ENCODE measurements at regions not wholly inside any gene's neighbourhood (a gene's known extent, or its start where the extent isn't known, plus 50 kb on each side); places are given as distances from the start of the nearest gene placed in this dataset.
"Not testable (repeated sequence)": the region's sequence is repeated elsewhere in the genome, so short reads cannot be mapped to it uniquely, and the experiment has no call there.

DNA sequence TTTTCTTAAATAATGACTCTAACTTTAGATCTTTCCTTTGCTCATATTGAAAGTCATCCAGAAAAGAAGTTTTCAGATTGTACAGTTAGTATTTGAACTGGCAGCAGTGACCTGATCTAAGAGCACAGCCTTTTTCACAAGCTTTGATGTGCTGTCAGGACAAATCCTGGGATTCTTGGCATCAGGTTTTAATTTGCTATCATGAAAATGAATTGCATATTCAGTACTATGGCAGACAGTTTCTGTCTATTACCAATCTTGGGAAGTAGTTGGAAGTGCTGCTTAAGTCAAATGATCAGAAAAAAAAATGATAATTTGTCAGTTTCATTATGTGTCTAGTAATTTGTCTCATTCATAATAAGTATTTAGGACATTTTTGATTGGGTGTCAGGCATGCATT is 925.6 kb upstream of the ARRDC3 start:
- no peaks in the 10 kb centered on the region for H3K79me2 ChIP-seq (ENCODE audit: control insufficient read depth, low read length)
- H4K20me1 ChIP-seq (ENCODE audit: control insufficient read depth, insufficient read depth, low read depth, low read length), result no peaks in the 10 kb centered on the region
- H3K4me1 ChIP-seq (ENCODE audit: control insufficient read depth, low read length), result no peaks in the 10 kb centered on the region
- H3K4me3 ChIP-seq (ENCODE audit: low read length), result no peak overlapping the region
- no peaks in the 10 kb centered on the region for H3K36me3 ChIP-seq (ENCODE audit: control insufficient read depth, low read length)
- no peaks in the 10 kb centered on the region for H3K9me3 ChIP-seq (ENCODE audit: control insufficient read depth, insufficient read depth, low read length)
- H3F3A ChIP-seq (ENCODE audit: control insufficient read depth, insufficient read depth), result no peaks in the 10 kb centered on the region
- no peaks in the 10 kb centered on the region for H3K27me3 ChIP-seq (ENCODE audit: control insufficient read depth, low read length)
- H3K27ac ChIP-seq (ENCODE audit: low read depth, low read length), result no peak overlapping the region
- H3K9me2 ChIP-seq (replicated peaks; ENCODE audit: control insufficient read depth, low read length), result no peaks in the 10 kb centered on the region
- H3K4me2 ChIP-seq (ENCODE audit: low read length), result no peak overlapping the region
- no peak for TF ChIP-seq EZH2phosphoT487 (IDR thresholded peaks at IDR 0.05; ENCODE audit: borderline replicate concordance, low read length)
- TF ChIP-seq, protein P1, sequence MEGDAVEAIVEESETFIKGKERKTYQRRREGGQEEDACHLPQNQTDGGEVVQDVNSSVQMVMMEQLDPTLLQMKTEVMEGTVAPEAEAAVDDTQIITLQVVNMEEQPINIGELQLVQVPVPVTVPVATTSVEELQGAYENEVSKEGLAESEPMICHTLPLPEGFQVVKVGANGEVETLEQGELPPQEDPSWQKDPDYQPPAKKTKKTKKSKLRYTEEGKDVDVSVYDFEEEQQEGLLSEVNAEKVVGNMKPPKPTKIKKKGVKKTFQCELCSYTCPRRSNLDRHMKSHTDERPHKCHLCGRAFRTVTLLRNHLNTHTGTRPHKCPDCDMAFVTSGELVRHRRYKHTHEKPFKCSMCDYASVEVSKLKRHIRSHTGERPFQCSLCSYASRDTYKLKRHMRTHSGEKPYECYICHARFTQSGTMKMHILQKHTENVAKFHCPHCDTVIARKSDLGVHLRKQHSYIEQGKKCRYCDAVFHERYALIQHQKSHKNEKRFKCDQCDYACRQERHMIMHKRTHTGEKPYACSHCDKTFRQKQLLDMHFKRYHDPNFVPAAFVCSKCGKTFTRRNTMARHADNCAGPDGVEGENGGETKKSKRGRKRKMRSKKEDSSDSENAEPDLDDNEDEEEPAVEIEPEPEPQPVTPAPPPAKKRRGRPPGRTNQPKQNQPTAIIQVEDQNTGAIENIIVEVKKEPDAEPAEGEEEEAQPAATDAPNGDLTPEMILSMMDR (IDR thresholded peaks at IDR 0.05; ENCODE audit: low read depth, low read length, poor library complexity, severe bottlenecking), result no peak

DNA sequence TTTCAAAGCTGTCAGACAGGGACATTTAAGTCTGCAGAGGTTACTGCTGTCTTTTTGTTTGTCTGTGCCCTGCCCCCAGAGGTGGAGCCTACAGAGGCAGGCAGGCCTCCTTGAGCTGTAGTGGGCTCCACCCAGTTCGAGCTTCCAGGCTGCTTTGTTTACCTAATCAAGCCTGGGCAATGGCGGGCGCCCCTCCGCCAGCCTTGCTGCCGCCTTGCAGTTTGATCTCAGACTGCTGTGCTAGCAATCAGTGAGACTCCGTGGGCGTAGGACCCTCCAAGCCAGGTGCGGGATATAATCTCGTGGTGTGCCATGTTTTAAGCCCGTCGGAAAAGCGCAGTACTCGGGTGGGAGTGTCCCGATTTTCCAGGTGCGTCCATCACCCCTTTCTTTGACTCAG is 919.2 kb upstream of the ARRDC3 start:
- not testable (repeated sequence) for H3K36me3 ChIP-seq (ENCODE audit: control insufficient read depth, low read length); H3K4me3 ChIP-seq (ENCODE audit: low read length); H3K9me2 ChIP-seq (replicated peaks; ENCODE audit: control insufficient read depth, low read length); H4K20me1 ChIP-seq (ENCODE audit: control insufficient read depth, insufficient read depth, low read depth, low read length); H3K27ac ChIP-seq (ENCODE audit: low read depth, low read length); H3K27me3 ChIP-seq (ENCODE audit: control insufficient read depth, low read length); H3K79me2 ChIP-seq (ENCODE audit: control insufficient read depth, low read length); H3K4me2 ChIP-seq (ENCODE audit: low read length); H3F3A ChIP-seq (ENCODE audit: control insufficient read depth, insufficient read depth); H3K4me1 ChIP-seq (ENCODE audit: control insufficient read depth, low read length); H3K9me3 ChIP-seq (ENCODE audit: control insufficient read depth, insufficient read depth, low read length)

DNA sequence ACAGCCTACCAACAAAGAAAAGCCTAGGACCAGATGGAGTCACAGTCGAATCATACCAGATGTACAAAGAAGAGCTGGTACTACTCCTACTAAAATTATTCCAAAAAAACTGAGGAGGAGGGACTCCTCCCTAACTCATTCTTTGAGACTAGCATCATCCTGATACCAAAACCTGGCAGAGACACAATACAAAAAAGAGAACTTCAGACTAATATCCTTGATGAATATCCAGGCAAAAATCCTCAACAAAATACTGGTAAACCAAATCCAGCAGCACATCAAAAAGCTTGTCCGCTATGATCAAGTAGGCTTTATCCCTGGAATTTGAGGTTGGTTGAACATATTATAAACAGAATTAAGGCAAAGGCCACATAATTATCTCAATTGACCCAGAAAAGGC is 900.4 kb upstream of the ARRDC3 start:
- no peak overlapping the region for H3K4me2 ChIP-seq (ENCODE audit: low read length)
- no peaks in the 10 kb centered on the region for H3F3A ChIP-seq (ENCODE audit: control insufficient read depth, insufficient read depth)
- H3K36me3 ChIP-seq (ENCODE audit: control insufficient read depth, low read length), result no peaks in the 10 kb centered on the region
- no peaks in the 10 kb centered on the region for H3K79me2 ChIP-seq (ENCODE audit: control insufficient read depth, low read length)
- H3K4me3 ChIP-seq (ENCODE audit: low read length), result no peak overlapping the region
- H3K27me3 ChIP-seq (ENCODE audit: control insufficient read depth, low read length), result no peaks in the 10 kb centered on the region
- no peaks in the 10 kb centered on the region; the same call in 1 of the 2 replicates for H3K9me3 ChIP-seq (ENCODE audit: control insufficient read depth, insufficient read depth, low read length)
- H3K4me1 ChIP-seq (ENCODE audit: control insufficient read depth, low read length), result no peaks in the 10 kb centered on the region
- no peak overlapping the region for H3K27ac ChIP-seq (ENCODE audit: low read depth, low read length)
- no peaks in the 10 kb centered on the region for H4K20me1 ChIP-seq (ENCODE audit: control insufficient read depth, insufficient read depth, low read depth, low read length)
- TF ChIP-seq, protein P1 (IDR thresholded peaks at IDR 0.05; ENCODE audit: low read depth, low read length, poor library complexity, severe bottlenecking), result no peak
- no peak for TF ChIP-seq EZH2phosphoT487 (IDR thresholded peaks at IDR 0.05; ENCODE audit: borderline replicate concordance, low read length)
- no peaks in the 10 kb centered on the region for H3K9me2 ChIP-seq (replicated peaks; ENCODE audit: control insufficient read depth, low read length)

DNA sequence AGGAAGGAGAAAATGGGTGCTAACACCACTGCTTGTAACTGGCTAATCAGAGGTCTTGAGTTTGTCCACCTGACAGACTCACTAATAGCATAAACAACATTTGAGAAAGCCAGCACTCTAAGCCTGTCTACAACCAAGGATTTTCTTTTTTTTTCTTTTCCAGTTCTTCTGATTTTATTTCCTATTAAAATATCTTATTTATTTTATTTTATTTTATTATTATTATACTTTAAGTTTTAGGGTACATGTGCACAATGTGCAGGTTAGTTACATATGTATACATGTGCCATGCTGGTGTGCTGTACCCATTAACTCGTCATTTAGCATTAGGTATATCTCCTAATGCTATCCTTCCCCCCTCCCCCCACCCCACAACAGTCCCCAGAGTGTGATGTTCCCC is 888.6 kb upstream of the ARRDC3 start:
- H4K20me1 ChIP-seq (ENCODE audit: control insufficient read depth, insufficient read depth, low read depth, low read length); H3K4me1 ChIP-seq (ENCODE audit: control insufficient read depth, low read length); H3K9me2 ChIP-seq (replicated peaks; ENCODE audit: control insufficient read depth, low read length); H3K27ac ChIP-seq (ENCODE audit: low read depth, low read length); H3F3A ChIP-seq (ENCODE audit: control insufficient read depth, insufficient read depth); H3K27me3 ChIP-seq (ENCODE audit: control insufficient read depth, low read length); H3K4me2 ChIP-seq (ENCODE audit: low read length); H3K79me2 ChIP-seq (ENCODE audit: control insufficient read depth, low read length); H3K36me3 ChIP-seq (ENCODE audit: control insufficient read depth, low read length); H3K9me3 ChIP-seq (ENCODE audit: control insufficient read depth, insufficient read depth, low read length); H3K4me3 ChIP-seq (ENCODE audit: low read length): not testable (repeated sequence)

All from DOHH2 (cell line).